Endothelial cell of umbilical vein (primary cell): ENCODE measurements at regions not wholly inside any gene's neighbourhood (a gene's known extent, or its start where the extent isn't known, plus 50 kb on each side); places are given as distances from the start of the nearest gene placed in this dataset.

Source experiments
- CTCF ChIP-seq, 2 donors: IDR thresholded peaks; 1 replicate in 1 of 2; 2 replicates in 1 of 2; pipeline ENCODE4 v1.5.1; 2011; ENCODE audit warnings: low read length in 2 of 2, mild to moderate bottlenecking in 2 of 2, moderate library complexity in 2 of 2, control low read depth in 1 of 2, inconsistent platforms in 1 of 2, low read depth in 1 of 2; ENCODE audit not compliant: insufficient read depth in 1 of 2; ENCODE audit errors: extremely low read depth in 1 of 2
- EZH2 ChIP-seq: IDR thresholded peaks from 2 replicates; pipeline ENCODE4 v1.6.1; 2012; ENCODE audit warnings: borderline replicate concordance, low read depth, mild to moderate bottlenecking, moderate library complexity, low read length, inconsistent platforms; ENCODE audit not compliant: severe bottlenecking
- FOS ChIP-seq: IDR thresholded peaks from 2 replicates; pipeline ENCODE4 v1.6.1; 2011; ENCODE audit warnings: mild to moderate bottlenecking, low read length, moderate library complexity, borderline replicate concordance; ENCODE audit not compliant: insufficient read depth
- GATA2 ChIP-seq: IDR thresholded peaks from 2 replicates; pipeline ENCODE4 v1.7.0; 2011; ENCODE audit warnings: low read depth, mild to moderate bottlenecking, moderate library complexity, mixed read lengths, low read length; ENCODE audit not compliant: insufficient read length, insufficient read depth
- JUN ChIP-seq: IDR thresholded peaks from 2 replicates; pipeline ENCODE4 v1.6.1; 2011; ENCODE audit warnings: borderline replicate concordance, low read depth; ENCODE audit not compliant: insufficient read length, insufficient read depth
- MAX ChIP-seq: IDR thresholded peaks from 2 replicates; pipeline ENCODE4 v1.6.1; 2011; ENCODE audit not compliant: insufficient read depth, insufficient read length
- POLR2A ChIP-seq: IDR thresholded peaks from 2 replicates; pipeline ENCODE4 v1.6.1; 2012; ENCODE audit warnings: low read depth, mild to moderate bottlenecking, control low read depth, low read length
- POLR2AphosphoS5 ChIP-seq: IDR thresholded peaks from 2 replicates; pipeline ENCODE4 v1.6.1; 2012; ENCODE audit warnings: low read depth, mild to moderate bottlenecking, control low read depth, low read length, moderate library complexity; ENCODE audit not compliant: insufficient read depth

- TF ChIP-seq CTCF (IDR thresholded peaks at IDR 0.05; ENCODE audit: extremely low read depth in 1 of 2, insufficient read depth in 1 of 2, low read depth in 1 of 2, low read length in 2 of 2) = no peak
- TF ChIP-seq JUN = no peak
- TF ChIP-seq POLR2AphosphoS5 = no peak
- no peak for TF ChIP-seq FOS
- TF ChIP-seq POLR2A = no peak
- TF ChIP-seq GATA2 = no peak
- TF ChIP-seq MAX = no peak
- TF ChIP-seq EZH2 = no peak
These were observed 288.2 kb downstream of the TBL1XR1 start for GRCh38 chr3:176909044-176909443.
